ENCODE measurements at regions not wholly inside any gene's neighbourhood (a gene's known extent, or its start where the extent isn't known, plus 50 kb on each side); places are given as distances from the start of the nearest gene placed in this dataset.

GRCh38 chr4:181581983-181582382 lies 661.2 kb upstream of the TENM3 start:
- TF ChIP-seq, protein P1, sequence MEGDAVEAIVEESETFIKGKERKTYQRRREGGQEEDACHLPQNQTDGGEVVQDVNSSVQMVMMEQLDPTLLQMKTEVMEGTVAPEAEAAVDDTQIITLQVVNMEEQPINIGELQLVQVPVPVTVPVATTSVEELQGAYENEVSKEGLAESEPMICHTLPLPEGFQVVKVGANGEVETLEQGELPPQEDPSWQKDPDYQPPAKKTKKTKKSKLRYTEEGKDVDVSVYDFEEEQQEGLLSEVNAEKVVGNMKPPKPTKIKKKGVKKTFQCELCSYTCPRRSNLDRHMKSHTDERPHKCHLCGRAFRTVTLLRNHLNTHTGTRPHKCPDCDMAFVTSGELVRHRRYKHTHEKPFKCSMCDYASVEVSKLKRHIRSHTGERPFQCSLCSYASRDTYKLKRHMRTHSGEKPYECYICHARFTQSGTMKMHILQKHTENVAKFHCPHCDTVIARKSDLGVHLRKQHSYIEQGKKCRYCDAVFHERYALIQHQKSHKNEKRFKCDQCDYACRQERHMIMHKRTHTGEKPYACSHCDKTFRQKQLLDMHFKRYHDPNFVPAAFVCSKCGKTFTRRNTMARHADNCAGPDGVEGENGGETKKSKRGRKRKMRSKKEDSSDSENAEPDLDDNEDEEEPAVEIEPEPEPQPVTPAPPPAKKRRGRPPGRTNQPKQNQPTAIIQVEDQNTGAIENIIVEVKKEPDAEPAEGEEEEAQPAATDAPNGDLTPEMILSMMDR (IDR thresholded peaks at IDR 0.05; ENCODE audit: low read length) = no peak
- no peak for TF ChIP-seq EZH2 (optimal IDR thresholded peaks at IDR 0.05; ENCODE audit: low read depth, low read length)
- TF ChIP-seq EZH2phosphoT487 (IDR thresholded peaks at IDR 0.05; ENCODE audit: low read length) = no peak

Measured in MM.1S (cell line).